ENCODE measurements at regions not wholly inside any gene's neighbourhood (a gene's known extent, or its start where the extent isn't known, plus 50 kb on each side); places are given as distances from the start of the nearest gene placed in this dataset.

DNA sequence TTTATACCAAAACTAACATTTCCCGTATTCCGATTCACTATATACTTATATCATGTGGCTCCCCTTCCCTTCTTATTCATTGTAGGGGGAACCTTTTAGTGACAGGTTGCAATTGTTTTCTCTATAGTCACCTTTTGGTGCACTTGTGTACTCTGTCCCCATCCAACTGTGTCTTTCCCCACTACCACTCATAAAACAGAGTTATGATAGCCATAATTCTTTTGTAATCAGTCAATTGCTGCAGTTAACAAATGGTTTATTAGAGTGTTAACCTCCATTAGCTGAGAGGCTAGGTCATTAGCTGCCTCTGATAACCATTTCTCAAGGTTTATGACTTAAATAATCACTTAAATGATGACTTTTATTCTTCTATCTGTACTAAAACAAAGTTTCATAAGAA lies 338.1 kb upstream of the SEL1L start:
- DNase-seq, result no peak
- ChIA-PET CTCF (no interaction called here), POLR2A (no interaction called here)
- intact Hi-C loops (cut with micrococcal nuclease; ENCODE audit: unreplicated experiment), result no loop called here
- H3K4me1 Mint-ChIP-seq (ENCODE audit: low read depth, unreplicated experiment), result no peaks in the 10 kb centered on the region
- Histone ChIP-seq H3K9me3 (0 out of 2 replicates have a peak, but pooled peaks cover 7% of the 10 kb centered on the region), H3K4me1 (no peaks in the 10 kb centered on the region), H3K27me3 (replicated peaks; ENCODE audit: control insufficient read depth, insufficient read depth, low read length) (no peaks in the 10 kb centered on the region), H3K4me3 (ENCODE audit: low read depth, low read length) (no peak overlapping the region), H3K36me3 (ENCODE audit: control insufficient read depth, insufficient read depth, low read length) (no peaks in the 10 kb centered on the region)
- no peaks in the 10 kb centered on the region for H3K36me3 Mint-ChIP-seq (ENCODE audit: insufficient read depth, unreplicated experiment)
- H3K4me3 Mint-ChIP-seq (ENCODE audit: unreplicated experiment), result no peak overlapping the region
- TF ChIP-seq, protein P1, sequence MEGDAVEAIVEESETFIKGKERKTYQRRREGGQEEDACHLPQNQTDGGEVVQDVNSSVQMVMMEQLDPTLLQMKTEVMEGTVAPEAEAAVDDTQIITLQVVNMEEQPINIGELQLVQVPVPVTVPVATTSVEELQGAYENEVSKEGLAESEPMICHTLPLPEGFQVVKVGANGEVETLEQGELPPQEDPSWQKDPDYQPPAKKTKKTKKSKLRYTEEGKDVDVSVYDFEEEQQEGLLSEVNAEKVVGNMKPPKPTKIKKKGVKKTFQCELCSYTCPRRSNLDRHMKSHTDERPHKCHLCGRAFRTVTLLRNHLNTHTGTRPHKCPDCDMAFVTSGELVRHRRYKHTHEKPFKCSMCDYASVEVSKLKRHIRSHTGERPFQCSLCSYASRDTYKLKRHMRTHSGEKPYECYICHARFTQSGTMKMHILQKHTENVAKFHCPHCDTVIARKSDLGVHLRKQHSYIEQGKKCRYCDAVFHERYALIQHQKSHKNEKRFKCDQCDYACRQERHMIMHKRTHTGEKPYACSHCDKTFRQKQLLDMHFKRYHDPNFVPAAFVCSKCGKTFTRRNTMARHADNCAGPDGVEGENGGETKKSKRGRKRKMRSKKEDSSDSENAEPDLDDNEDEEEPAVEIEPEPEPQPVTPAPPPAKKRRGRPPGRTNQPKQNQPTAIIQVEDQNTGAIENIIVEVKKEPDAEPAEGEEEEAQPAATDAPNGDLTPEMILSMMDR (IDR thresholded peaks at IDR 0.05; ENCODE audit: insufficient read depth in 1 of 2, low read depth in 1 of 2, low read length in 1 of 2, severe bottlenecking in 1 of 2, unreplicated experiment in 1 of 2), result no peak
- peaks cover 19% of the 10 kb centered on the region for H3K9me3 Mint-ChIP-seq (ENCODE audit: unreplicated experiment)
- H3K27ac Mint-ChIP-seq (ENCODE audit: unreplicated experiment), result no peak overlapping the region
- no TSS peak for BruUV-seq (replicated peaks)
- no peaks in the 10 kb centered on the region for H3K27me3 Mint-ChIP-seq (ENCODE audit: insufficient read depth, unreplicated experiment)

DNA sequence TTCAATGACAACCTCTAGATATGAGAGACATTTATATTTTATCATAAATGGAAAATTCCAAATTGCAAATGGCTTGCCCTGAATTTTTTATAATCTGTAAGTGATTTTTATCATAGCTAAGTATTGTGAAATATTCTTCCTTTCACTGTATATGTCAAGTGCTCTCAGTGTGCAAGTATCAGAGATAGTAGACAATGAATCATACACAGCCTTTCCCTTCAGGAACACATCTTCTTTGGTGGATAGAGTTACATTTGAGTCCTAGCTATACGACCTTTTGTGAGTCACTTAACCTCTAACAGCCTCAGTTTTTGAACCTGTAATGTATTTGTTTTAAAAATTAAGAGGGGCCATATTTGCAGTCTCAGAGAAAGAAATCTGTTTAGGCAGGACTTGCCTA lies 350.7 kb upstream of the SEL1L start:
- no TSS peak for BruUV-seq (replicated peaks)
- intact Hi-C loops (cut with micrococcal nuclease; ENCODE audit: unreplicated experiment), result no loop called here
- POLR2A ChIA-PET, result no interaction called here

DNA sequence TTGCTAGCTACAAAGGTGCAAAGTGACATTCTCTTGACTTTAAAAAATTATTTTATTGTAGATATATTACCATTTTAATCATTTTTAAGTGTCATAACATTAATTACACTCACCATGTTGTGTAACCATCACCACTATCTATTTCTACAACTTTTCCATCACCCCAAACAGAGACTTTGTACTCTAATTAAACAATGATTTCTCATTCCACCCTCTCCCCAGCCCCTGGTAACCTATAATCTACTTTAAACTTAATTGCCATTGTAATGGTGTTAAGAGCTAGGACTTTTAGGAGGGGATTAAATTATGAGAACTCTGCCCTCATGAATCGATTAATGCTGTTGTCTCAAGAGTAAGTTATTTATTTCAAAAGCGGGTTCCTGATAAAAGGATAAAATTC lies 352.9 kb upstream of the SEL1L start:
- TF ChIP-seq, protein P1 (IDR thresholded peaks at IDR 0.05; ENCODE audit: insufficient read depth in 1 of 2, low read depth in 1 of 2, low read length in 1 of 2, severe bottlenecking in 1 of 2, unreplicated experiment in 1 of 2), result no peak
- H3K4me3 Mint-ChIP-seq (ENCODE audit: unreplicated experiment), result no peak overlapping the region
- no peaks in the 10 kb centered on the region for H3K9me3 Mint-ChIP-seq (ENCODE audit: unreplicated experiment)
- Histone ChIP-seq H3K4me3 (ENCODE audit: low read depth, low read length) (no peak overlapping the region), H3K4me1 (no peaks in the 10 kb centered on the region), H3K27me3 (replicated peaks; ENCODE audit: control insufficient read depth, insufficient read depth, low read length) (no peaks in the 10 kb centered on the region), H3K36me3 (ENCODE audit: control insufficient read depth, insufficient read depth, low read length) (no peaks in the 10 kb centered on the region), H3K9me3 (no peaks in the 10 kb centered on the region)
- ChIA-PET POLR2A (no interaction called here), CTCF (no interaction called here)
- H3K36me3 Mint-ChIP-seq (ENCODE audit: insufficient read depth, unreplicated experiment), result no peaks in the 10 kb centered on the region
- no peaks in the 10 kb centered on the region for H3K4me1 Mint-ChIP-seq (ENCODE audit: low read depth, unreplicated experiment)
- intact Hi-C loops (cut with micrococcal nuclease; ENCODE audit: unreplicated experiment), result no loop called here
- H3K27me3 Mint-ChIP-seq (ENCODE audit: insufficient read depth, unreplicated experiment), result no peaks in the 10 kb centered on the region
- BruUV-seq (replicated peaks), result no TSS peak
- H3K27ac Mint-ChIP-seq (ENCODE audit: unreplicated experiment), result no peak overlapping the region
- DNase-seq, result no peak

More for the DNA sequence above, 350.7 kb upstream of the SEL1L start:
- no peaks in the 10 kb centered on the region for H3K4me1 ChIP-seq
- no peaks in the 10 kb centered on the region for H3K36me3 ChIP-seq (ENCODE audit: control insufficient read depth, insufficient read depth, low read length)
- Mint-ChIP-seq H3K4me1 (ENCODE audit: low read depth, unreplicated experiment) (no peaks in the 10 kb centered on the region), H3K27ac (ENCODE audit: unreplicated experiment) (no peak overlapping the region), H3K36me3 (ENCODE audit: insufficient read depth, unreplicated experiment) (no peaks in the 10 kb centered on the region), H3K27me3 (ENCODE audit: insufficient read depth, unreplicated experiment) (no peaks in the 10 kb centered on the region), H3K9me3 (ENCODE audit: unreplicated experiment) (no peaks in the 10 kb centered on the region), H3K4me3 (ENCODE audit: unreplicated experiment) (no peak overlapping the region)
- no peak overlapping the region for H3K4me3 ChIP-seq (ENCODE audit: low read depth, low read length)
- no peak for DNase-seq
- H3K9me3 ChIP-seq, result no peaks in the 10 kb centered on the region
- no peaks in the 10 kb centered on the region for H3K27me3 ChIP-seq (replicated peaks; ENCODE audit: control insufficient read depth, insufficient read depth, low read length)
- TF ChIP-seq, protein P1 (IDR thresholded peaks at IDR 0.05; ENCODE audit: insufficient read depth in 1 of 2, low read depth in 1 of 2, low read length in 1 of 2, severe bottlenecking in 1 of 2, unreplicated experiment in 1 of 2), result no peak
- CTCF ChIA-PET, result no interaction called here

Data from Caco-2 (cell line).